Lower lobe of right lung (tissue), 2 donors: ENCODE measurements at regions not wholly inside any gene's neighbourhood (a gene's known extent, or its start where the extent isn't known, plus 50 kb on each side); places are given as distances from the start of the nearest gene placed in this dataset.

Experiments used
- ATAC-seq, 2 donors: fragments of 200-7000 bp; cut with Tn5 transposase; one replicate each; pipeline ENCODE4 v1.9.1; 2020 to 2022; ENCODE audit warnings: mild to moderate bottlenecking in 2 of 2, moderate library complexity in 2 of 2
- DNase-seq: peaks from one replicate; pipeline ENCODE4 v3.0.0-alpha.2; 2020
- H3K27ac ChIP-seq: fragments of 200-600 bp; one replicate; pipeline ENCODE4 v1.8.0; 2022
- H3K27me3 ChIP-seq: fragments of 200-600 bp; one replicate; pipeline ENCODE4 v1.8.0; 2022; ENCODE audit warnings: low read depth
- H3K36me3 ChIP-seq: fragments of 200-600 bp; one replicate; pipeline ENCODE4 v1.8.0; 2022; ENCODE audit warnings: mild to moderate bottlenecking
- H3K4me1 ChIP-seq: fragments of 200-600 bp; one replicate; pipeline ENCODE4 v1.8.0; 2022
- H3K4me3 ChIP-seq: fragments of 200-600 bp; one replicate; pipeline ENCODE4 v1.8.0; 2022; ENCODE audit warnings: mild to moderate bottlenecking
- H3K9me3 ChIP-seq: fragments of 200-600 bp; one replicate; pipeline ENCODE4 v1.8.0; 2022
- CTCF ChIP-seq: fragments of 200-600 bp; IDR thresholded peaks from one replicate; pipeline ENCODE4 v1.8.0; 2022; ENCODE audit warnings: antibody characterized with exemption, mild to moderate bottlenecking
- intact Hi-C: fragments of 100-400 bp; cut with DNase I; formaldehyde crosslinking; loops from one replicate; pipeline ENCODE4 v1.11.0; 2022
- donor health status: DM: no; HTN: yes; CAD: no; lungs with severe emphysema.

GRCh38 chr6:134593887-134594286, 276.0 kb upstream of the SGK1 start:
- Histone ChIP-seq H3K9me3 (no peaks in the 10 kb centered on the region), H3K27me3 (no peaks in the 10 kb centered on the region), H3K27ac (no peak overlapping the region), H3K4me1 (no peaks in the 10 kb centered on the region), H3K36me3 (no peaks in the 10 kb centered on the region), H3K4me3 (no peak overlapping the region)
- TF ChIP-seq CTCF = no peak
- intact Hi-C loops = no loop called here
- ATAC-seq (peak; percentile 67), DNase-seq (peak; percentile 60)

GRCh38 chr6:134593442-134593841, 275.5 kb upstream of the SGK1 start:
- DNase-seq = no peak
- H3K27ac ChIP-seq = no peak overlapping the region
- H3K4me1 ChIP-seq = no peaks in the 10 kb centered on the region
- intact Hi-C loops = no loop called here
- ATAC-seq = no peak
- H3K9me3 ChIP-seq = no peaks in the 10 kb centered on the region
- no peak for TF ChIP-seq CTCF
- no peaks in the 10 kb centered on the region for H3K27me3 ChIP-seq
- no peak overlapping the region for H3K4me3 ChIP-seq
- no peaks in the 10 kb centered on the region for H3K36me3 ChIP-seq

- intact Hi-C loops = no loop called here
- TF ChIP-seq CTCF = no peak
- H3K4me3 ChIP-seq = no peak overlapping the region
- H3K4me1 ChIP-seq = no peaks in the 10 kb centered on the region
- no peaks in the 10 kb centered on the region for H3K36me3 ChIP-seq
- no peaks in the 10 kb centered on the region for H3K27me3 ChIP-seq
- no peak for DNase-seq
- no peak overlapping the region for H3K27ac ChIP-seq
- ATAC-seq = no peak
- H3K9me3 ChIP-seq = no peaks in the 10 kb centered on the region
These were observed 275.1 kb upstream of the SGK1 start for GRCh38 chr6:134593024-134593423.

GRCh38 chr6:134590449-134590848, 272.5 kb upstream of the SGK1 start:
- intact Hi-C loops = no loop called here
- H3K36me3 ChIP-seq = no peaks in the 10 kb centered on the region
- DNase-seq (no peak), ATAC-seq (no peak)
- no peaks in the 10 kb centered on the region for H3K27me3 ChIP-seq
- TF ChIP-seq CTCF = no peak
- H3K4me1 ChIP-seq = no peaks in the 10 kb centered on the region
- H3K27ac ChIP-seq = no peak overlapping the region
- no peaks in the 10 kb centered on the region for H3K9me3 ChIP-seq
- no peak overlapping the region for H3K4me3 ChIP-seq

GRCh38 chr6:134590004-134590403, 272.1 kb upstream of the SGK1 start:
- TF ChIP-seq CTCF = no peak
- intact Hi-C loops = no loop called here
- no peaks in the 10 kb centered on the region for H3K4me1 ChIP-seq
- no peaks in the 10 kb centered on the region for H3K27me3 ChIP-seq
- no peaks in the 10 kb centered on the region for H3K9me3 ChIP-seq
- no peaks in the 10 kb centered on the region for H3K36me3 ChIP-seq
- ATAC-seq = no peak
- no peak overlapping the region for H3K27ac ChIP-seq
- H3K4me3 ChIP-seq = no peak overlapping the region
- DNase-seq = no peak

GRCh38 chr6:134589512-134589911, 271.6 kb upstream of the SGK1 start:
- H3K27ac ChIP-seq = no peak overlapping the region
- H3K4me3 ChIP-seq = no peak overlapping the region
- H3K36me3 ChIP-seq = no peaks in the 10 kb centered on the region
- no peak for ATAC-seq
- H3K4me1 ChIP-seq = no peaks in the 10 kb centered on the region
- no peak for TF ChIP-seq CTCF
- no peak for DNase-seq
- no peaks in the 10 kb centered on the region for H3K27me3 ChIP-seq
- no peaks in the 10 kb centered on the region for H3K9me3 ChIP-seq
- intact Hi-C loops = no loop called here
